ENCODE measurements at regions not wholly inside any gene's neighbourhood (a gene's known extent, or its start where the extent isn't known, plus 50 kb on each side); places are given as distances from the start of the nearest gene placed in this dataset.

GRCh38 chr4:24680746-24681448 lies 96.5 kb upstream of the DHX15 start:
- no peak for DNase-seq
- ChIA-PET CTCF (no interaction called here), POLR2A (ENCODE audit: unreplicated experiment) (no interaction called here)
- Histone ChIP-seq H2AFZ (ENCODE audit: low read length) (no peak overlapping the region), H4K20me1 (ENCODE audit: low read length) (no peaks in the 10 kb centered on the region), H3K9me2 (replicated peaks; ENCODE audit: low read length) (no peaks in the 10 kb centered on the region), H3K4me3 (ENCODE audit: low read length) (no peak overlapping the region), H3K9ac (ENCODE audit: low read length) (no peak overlapping the region), H3K9me3 (ENCODE audit: low read length) (no peaks in the 10 kb centered on the region), H3K79me2 (ENCODE audit: low read length) (no peaks in the 10 kb centered on the region), H3F3A (ENCODE audit: low read length, unreplicated experiment) (no peaks in the 10 kb centered on the region), H3K27ac (ENCODE audit: low read length) (no peak overlapping the region), H3K4me1 (ENCODE audit: insufficient read depth, low read length) (peaks cover 2% of the 10 kb centered on the region; the same call in 1 of the 2 replicates), H3K4me2 (ENCODE audit: low read length) (no peak overlapping the region), H3K27me3 (ENCODE audit: low read length) (no peaks in the 10 kb centered on the region), H3K36me3 (ENCODE audit: low read depth, low read length) (no peaks in the 10 kb centered on the region)
- TF ChIP-seq, protein P1, sequence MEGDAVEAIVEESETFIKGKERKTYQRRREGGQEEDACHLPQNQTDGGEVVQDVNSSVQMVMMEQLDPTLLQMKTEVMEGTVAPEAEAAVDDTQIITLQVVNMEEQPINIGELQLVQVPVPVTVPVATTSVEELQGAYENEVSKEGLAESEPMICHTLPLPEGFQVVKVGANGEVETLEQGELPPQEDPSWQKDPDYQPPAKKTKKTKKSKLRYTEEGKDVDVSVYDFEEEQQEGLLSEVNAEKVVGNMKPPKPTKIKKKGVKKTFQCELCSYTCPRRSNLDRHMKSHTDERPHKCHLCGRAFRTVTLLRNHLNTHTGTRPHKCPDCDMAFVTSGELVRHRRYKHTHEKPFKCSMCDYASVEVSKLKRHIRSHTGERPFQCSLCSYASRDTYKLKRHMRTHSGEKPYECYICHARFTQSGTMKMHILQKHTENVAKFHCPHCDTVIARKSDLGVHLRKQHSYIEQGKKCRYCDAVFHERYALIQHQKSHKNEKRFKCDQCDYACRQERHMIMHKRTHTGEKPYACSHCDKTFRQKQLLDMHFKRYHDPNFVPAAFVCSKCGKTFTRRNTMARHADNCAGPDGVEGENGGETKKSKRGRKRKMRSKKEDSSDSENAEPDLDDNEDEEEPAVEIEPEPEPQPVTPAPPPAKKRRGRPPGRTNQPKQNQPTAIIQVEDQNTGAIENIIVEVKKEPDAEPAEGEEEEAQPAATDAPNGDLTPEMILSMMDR (conservative IDR thresholded peaks at IDR 0.05; ENCODE audit: low read depth, low read length) = no peak
- TF ChIP-seq EZH2 (IDR thresholded peaks at IDR 0.05; ENCODE audit: low read length, unreplicated experiment) (no peak), EZH2phosphoT487 (IDR thresholded peaks at IDR 0.05; ENCODE audit: borderline replicate concordance, low read length) (no peak)
- ATAC-seq = no peak
- intact Hi-C loops (cut with micrococcal nuclease) = no loop called here
- no TSS peak for BruUV-seq (replicated peaks)

GRCh38 chr4:24683116-24683515 lies 98.8 kb upstream of the DHX15 start:
- ChIA-PET CTCF (no interaction called here), POLR2A (ENCODE audit: unreplicated experiment) (no interaction called here)
- Histone ChIP-seq H3K79me2 (ENCODE audit: low read length) (no peaks in the 10 kb centered on the region), H3K36me3 (ENCODE audit: low read depth, low read length) (no peaks in the 10 kb centered on the region), H3K9ac (ENCODE audit: low read length) (no peak overlapping the region), H3K27me3 (ENCODE audit: low read length) (no peaks in the 10 kb centered on the region), H3K4me3 (ENCODE audit: low read length) (no peak overlapping the region), H3F3A (ENCODE audit: low read length, unreplicated experiment) (no peaks in the 10 kb centered on the region), H2AFZ (ENCODE audit: low read length) (no peak overlapping the region), H4K20me1 (ENCODE audit: low read length) (no peaks in the 10 kb centered on the region), H3K4me2 (ENCODE audit: low read length) (no peak overlapping the region), H3K4me1 (ENCODE audit: insufficient read depth, low read length) (peaks cover 6% of the 10 kb centered on the region; the same call in 1 of the 2 replicates), H3K27ac (ENCODE audit: low read length) (no peak overlapping the region), H3K9me3 (ENCODE audit: low read length) (no peaks in the 10 kb centered on the region), H3K9me2 (replicated peaks; ENCODE audit: low read length) (no peaks in the 10 kb centered on the region)
- TF ChIP-seq, protein P1 (conservative IDR thresholded peaks at IDR 0.05; ENCODE audit: low read depth, low read length) = no peak
- TF ChIP-seq EZH2phosphoT487 (IDR thresholded peaks at IDR 0.05; ENCODE audit: borderline replicate concordance, low read length) (no peak), EZH2 (IDR thresholded peaks at IDR 0.05; ENCODE audit: low read length, unreplicated experiment) (no peak)
- no TSS peak for BruUV-seq (replicated peaks)
- DNase-seq (no peak), ATAC-seq (no peak)
- intact Hi-C loops (cut with micrococcal nuclease) = no loop called here

All from PC-3 (cell line).